SH-SY5Y (cell line): ENCODE measurements at regions not wholly inside any gene's neighbourhood (a gene's known extent, or its start where the extent isn't known, plus 50 kb on each side); places are given as distances from the start of the nearest gene placed in this dataset.

Source experiments
- GATA2 ChIP-seq: IDR thresholded peaks from 2 replicates; pipeline ENCODE4 v1.6.1; 2011; ENCODE audit warnings: mild to moderate bottlenecking, low read depth, low read length
- GATA3 ChIP-seq: IDR thresholded peaks from 2 replicates; pipeline ENCODE4 v1.6.1; 2011; ENCODE audit warnings: low read depth, mild to moderate bottlenecking, low read length, moderate library complexity

GRCh38 chr20:48354903-48355302, 472.9 kb downstream of the PREX1 start:
- TF ChIP-seq GATA2 (no peak), GATA3 (no peak)
